Ureter (tissue), 1 donor: ENCODE measurements at regions not wholly inside any gene's neighbourhood (a gene's known extent, or its start where the extent isn't known, plus 50 kb on each side); places are given as distances from the start of the nearest gene placed in this dataset.

Experiments used
- DNase-seq: peaks from one replicate; pipeline ENCODE4 v3.0.0-alpha.2; 2020; ENCODE audit warnings: low spot score
- donor health status: DM: yes; HTN: yes; CAD: no.

DNA sequence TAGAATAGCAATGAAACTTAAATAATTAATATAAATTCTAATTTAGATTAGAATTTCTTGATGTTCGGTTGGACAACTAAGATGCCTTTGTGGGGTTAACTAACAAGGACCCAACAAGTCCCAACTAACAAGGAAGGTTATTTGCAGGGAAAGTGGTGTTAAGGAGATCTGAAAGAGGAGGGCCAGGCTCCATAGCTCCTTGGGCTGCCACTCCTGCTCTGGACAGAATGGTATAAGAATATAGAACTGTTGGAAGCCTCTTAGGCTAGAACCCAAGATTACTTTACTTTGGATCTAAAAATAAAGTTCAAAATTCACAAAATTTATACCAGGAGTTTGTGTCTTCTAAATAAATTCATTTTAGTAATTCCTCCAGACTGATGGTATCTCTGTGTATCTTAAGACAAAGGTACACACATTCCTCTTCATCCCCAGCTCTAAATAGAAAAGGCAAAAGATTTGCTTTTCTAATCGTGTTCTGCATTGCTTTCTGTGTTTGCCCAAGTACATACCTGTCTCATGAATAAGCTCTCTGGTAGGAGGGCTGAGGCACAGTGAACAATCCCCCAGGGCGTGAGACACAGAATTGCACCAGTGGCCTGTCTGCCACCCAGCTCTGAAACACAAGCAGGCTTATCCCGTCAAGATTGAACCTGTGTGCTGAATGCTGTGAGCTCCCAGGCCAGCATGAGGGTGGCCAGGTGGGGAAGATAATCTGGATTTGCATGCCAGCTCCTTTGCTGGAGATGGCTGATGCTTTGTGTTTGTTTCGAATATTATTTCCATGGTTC lies 176.0 kb downstream of the ACKR3 start:
- peak; percentile 76 for DNase-seq

- DNase-seq = no peak
Observed at GRCh38 chr2:236746833-236747232, 177.2 kb downstream of the ACKR3 start.

GRCh38 chr2:236747426-236747825 lies 177.8 kb downstream of the ACKR3 start:
- no peak for DNase-seq

GRCh38 chr2:236747925-236748324 lies 178.3 kb downstream of the ACKR3 start:
- DNase-seq = no peak

GRCh38 chr2:236748385-236748784 lies 178.8 kb downstream of the ACKR3 start:
- peak; percentile 67 for DNase-seq

GRCh38 chr2:236748801-236749200 lies 179.2 kb downstream of the ACKR3 start:
- DNase-seq = no peak

GRCh38 chr2:236749346-236749745 lies 179.7 kb downstream of the ACKR3 start:
- no peak for DNase-seq

DNA sequence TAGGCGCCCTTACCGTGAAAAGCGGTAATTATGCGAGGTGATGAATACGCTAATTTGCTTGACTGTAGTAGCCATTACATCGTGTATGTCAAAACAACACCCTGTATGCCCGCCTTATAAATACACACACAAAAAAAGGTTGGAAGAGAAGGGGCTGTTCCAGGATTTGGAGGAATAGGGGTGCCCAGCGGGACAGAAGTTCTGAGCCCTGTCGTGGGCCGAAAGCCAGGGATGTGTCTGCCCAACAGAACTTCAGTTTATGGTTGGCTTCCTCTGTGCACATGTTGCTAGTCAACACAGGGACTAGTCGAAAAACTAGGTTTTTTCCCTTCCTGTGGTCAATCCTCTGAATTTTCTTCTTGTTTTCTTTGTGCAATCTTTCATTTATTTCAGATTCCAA lies 182.5 kb downstream of the ACKR3 start:
- DNase-seq = peak; percentile 13

- DNase-seq = peak; percentile 23
Observed at GRCh38 chr2:236753606-236754270, 184.1 kb downstream of the ACKR3 start.

- DNase-seq = no peak
Observed at GRCh38 chr2:236754271-236754944, 184.8 kb downstream of the ACKR3 start.

GRCh38 chr2:236755278-236755840 lies 185.7 kb downstream of the ACKR3 start:
- DNase-seq = no peak

- DNase-seq = no peak
Observed at GRCh38 chr2:236758406-236758805, 188.8 kb downstream of the ACKR3 start.

DNA sequence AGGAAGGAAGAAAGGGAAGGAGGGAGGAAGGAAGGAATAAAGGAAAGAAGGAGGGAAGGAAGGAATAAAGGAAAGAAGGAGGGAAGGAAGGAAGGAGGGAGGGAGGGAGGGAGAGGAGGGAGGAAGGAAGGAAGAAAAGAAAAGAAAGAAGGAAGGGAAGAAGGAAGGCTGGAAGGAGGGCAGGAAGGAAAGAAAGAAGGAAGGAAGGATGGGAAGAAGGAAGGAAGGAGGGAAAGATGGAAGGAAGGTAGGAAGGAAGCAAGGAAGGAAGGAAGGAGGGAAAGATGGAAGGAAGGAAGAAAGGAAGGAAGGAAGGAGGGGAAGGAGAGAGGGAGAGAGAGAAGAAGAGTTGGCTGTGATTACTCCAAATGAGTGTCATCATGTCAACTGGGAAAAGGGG lies 190.6 kb downstream of the ACKR3 start:
- DNase-seq = no peak

DNA sequence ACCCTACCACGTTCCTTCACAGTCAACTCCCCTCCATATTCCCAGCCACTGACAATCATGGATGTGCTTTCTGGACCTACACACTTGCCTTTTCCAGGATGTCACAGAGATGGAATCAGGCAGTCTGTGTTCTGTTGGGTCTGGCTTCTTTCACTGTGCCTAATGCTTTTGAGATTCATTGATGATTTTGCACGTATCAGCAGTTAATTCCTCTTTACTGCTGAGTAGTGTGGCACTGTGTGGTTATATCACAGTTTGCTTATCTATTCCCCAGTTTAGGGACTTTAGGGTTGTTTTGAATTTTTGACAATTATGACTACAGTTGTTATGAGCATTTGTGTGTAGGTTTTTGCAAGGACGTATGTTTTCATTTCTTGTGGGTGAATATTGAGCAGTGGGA lies 191.7 kb downstream of the ACKR3 start:
- no peak for DNase-seq

- DNase-seq = no peak
Observed at GRCh38 chr2:236762628-236763027, 193.0 kb downstream of the ACKR3 start.

- no peak for DNase-seq
Observed at GRCh38 chr2:236763857-236764256, 194.2 kb downstream of the ACKR3 start.

DNA sequence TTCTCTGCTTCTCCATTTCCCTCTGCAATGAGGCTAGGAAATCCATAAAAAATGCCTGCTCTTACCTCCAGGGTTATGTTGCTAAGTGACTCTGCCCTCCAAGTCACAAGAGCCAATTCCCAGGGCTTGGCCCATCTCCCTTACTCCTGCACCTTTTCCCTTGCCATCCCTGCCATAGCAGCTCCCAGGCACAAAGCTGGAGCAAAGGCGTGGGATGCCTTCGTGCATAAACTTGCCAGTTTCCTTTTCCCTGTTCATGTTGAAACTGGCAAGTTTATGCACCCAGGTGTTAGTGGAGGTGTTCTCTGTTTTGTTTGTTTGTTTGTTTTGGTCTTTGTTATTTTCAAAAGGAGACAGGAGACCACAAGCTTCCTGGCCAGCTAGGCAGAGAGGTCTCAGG lies 195.1 kb downstream of the ACKR3 start:
- no peak for DNase-seq

DNA sequence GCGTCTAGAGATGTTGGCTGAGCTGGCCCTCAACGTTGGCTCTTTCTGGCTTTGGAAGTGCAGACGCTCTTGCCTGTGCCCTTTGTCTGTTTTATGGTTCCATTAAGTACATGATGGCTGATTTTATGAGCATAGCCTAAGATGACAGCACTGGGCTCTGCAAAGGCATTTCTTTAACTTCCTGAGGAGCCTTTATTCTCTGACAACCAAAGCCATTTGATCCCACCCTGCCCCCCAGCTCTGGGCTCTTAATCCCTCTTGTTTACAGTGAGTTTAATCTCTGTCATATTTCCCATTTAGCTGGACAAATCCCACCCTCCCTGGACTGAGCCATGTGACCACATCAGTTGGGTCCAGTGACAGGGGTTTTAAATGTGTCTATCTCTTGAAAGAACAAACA lies 195.9 kb downstream of the ACKR3 start:
- no peak for DNase-seq

DNA sequence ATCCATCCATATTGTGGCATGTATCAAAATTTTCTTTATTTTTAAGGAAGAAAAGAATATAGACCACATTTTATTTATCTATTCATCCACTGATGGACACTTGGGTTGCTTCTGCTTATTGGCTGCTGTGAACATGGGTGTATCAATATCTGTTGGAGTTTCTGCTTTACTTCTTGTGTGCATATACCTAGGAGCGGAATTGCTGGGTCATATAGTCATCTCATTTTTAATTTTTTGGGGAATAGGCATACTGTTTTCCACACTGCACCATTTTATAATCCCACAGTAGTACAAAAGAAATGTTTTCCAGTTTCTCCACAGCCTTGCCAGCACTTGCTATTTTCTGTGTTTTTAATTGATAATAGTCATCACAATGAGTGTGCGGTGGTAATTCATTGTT lies 197.2 kb downstream of the ACKR3 start:
- DNase-seq = no peak

- DNase-seq = no peak
Observed at GRCh38 chr2:236767941-236768340, 198.3 kb downstream of the ACKR3 start.

GRCh38 chr2:236768393-236769140 lies 198.9 kb downstream of the ACKR3 start:
- DNase-seq = no peak
